ENCODE measurements at regions not wholly inside any gene's neighbourhood (a gene's known extent, or its start where the extent isn't known, plus 50 kb on each side); places are given as distances from the start of the nearest gene placed in this dataset.

- TF ChIP-seq CTCF (IDR thresholded peaks at IDR 0.05): no peak
- TF ChIP-seq POLR2A (IDR thresholded peaks at IDR 0.05): no peak
- no peak for TF ChIP-seq POLR2AphosphoS5 (IDR thresholded peaks at IDR 0.05)
Observed at GRCh38 chr1:90220941-90221693, 226.2 kb downstream of the ZNF326 start.

All from breast epithelium (tissue), 3 donors.